ENCODE measurements at regions not wholly inside any gene's neighbourhood (a gene's known extent, or its start where the extent isn't known, plus 50 kb on each side); places are given as distances from the start of the nearest gene placed in this dataset.

- Histone ChIP-seq H2AFZ (no peak overlapping the region), H3K4me1 (no peaks in the 10 kb centered on the region), H3K4me3 (ENCODE audit: low read depth, low read length) (no peak overlapping the region), H3K36me3 (ENCODE audit: control insufficient read depth, insufficient read depth, low read length) (no peaks in the 10 kb centered on the region), H3K4me2 (ENCODE audit: low read length) (no peak overlapping the region), H3K27me3 (ENCODE audit: control insufficient read depth, insufficient read depth, low read length) (no peaks in the 10 kb centered on the region), H3K27ac (no peak overlapping the region), H3K9me3 (ENCODE audit: control insufficient read depth, low read length) (no peaks in the 10 kb centered on the region), H3K9ac (no peak overlapping the region), H3K79me2 (peaks cover 3% of the 10 kb centered on the region)
- TF ChIP-seq CTCF (IDR thresholded peaks at IDR 0.05), result no peak
These were observed 64.6 kb downstream of the RPL27A start for GRCh38 chr11:8747173-8747572.

DNA sequence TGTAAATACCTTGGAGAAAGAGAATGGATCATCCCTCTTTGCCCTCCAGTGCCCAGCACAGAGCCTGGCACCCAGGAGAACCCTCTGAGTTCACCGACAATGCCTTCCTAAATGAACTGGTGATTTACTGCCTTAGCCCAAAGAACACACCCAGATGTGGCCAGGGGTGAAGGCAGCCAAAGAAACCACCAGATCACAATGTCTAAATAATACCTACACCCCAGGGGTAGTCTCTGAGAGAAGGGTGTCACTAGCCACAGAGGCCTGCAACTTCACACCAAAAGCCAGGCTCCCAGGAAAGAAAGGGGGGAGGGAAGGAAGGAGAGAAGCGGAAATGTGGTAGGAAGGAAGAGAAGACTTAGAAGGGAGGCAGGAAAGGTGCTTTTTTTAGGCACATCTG is 65.7 kb downstream of the RPL27A start:
- Histone ChIP-seq H3K9me3 (ENCODE audit: control insufficient read depth, low read length) (no peaks in the 10 kb centered on the region), H3K36me3 (ENCODE audit: control insufficient read depth, insufficient read depth, low read length) (no peaks in the 10 kb centered on the region), H3K27ac (no peak overlapping the region), H2AFZ (no peak overlapping the region), H3K79me2 (peaks cover 3% of the 10 kb centered on the region), H3K4me3 (ENCODE audit: low read depth, low read length) (no peak overlapping the region), H3K9ac (no peak overlapping the region), H3K4me2 (ENCODE audit: low read length) (no peak overlapping the region), H3K4me1 (no peaks in the 10 kb centered on the region), H3K27me3 (ENCODE audit: control insufficient read depth, insufficient read depth, low read length) (no peaks in the 10 kb centered on the region)
- no peak for TF ChIP-seq CTCF (IDR thresholded peaks at IDR 0.05)

GRCh38 chr11:8749202-8749601 is 66.6 kb downstream of the RPL27A start:
- H3K9ac ChIP-seq, result no peak overlapping the region

GRCh38 chr11:8754241-8754640 is 71.6 kb downstream of the RPL27A start:
- Histone ChIP-seq H3K79me2 (peaks cover 3% of the 10 kb centered on the region), H3K27me3 (ENCODE audit: control insufficient read depth, insufficient read depth, low read length) (no peaks in the 10 kb centered on the region), H3K4me3 (ENCODE audit: low read depth, low read length) (no peak overlapping the region), H3K36me3 (ENCODE audit: control insufficient read depth, insufficient read depth, low read length) (no peaks in the 10 kb centered on the region), H3K4me1 (no peaks in the 10 kb centered on the region), H3K27ac (no peak overlapping the region), H3K4me2 (ENCODE audit: low read length) (no peak overlapping the region), H3K9me3 (ENCODE audit: control insufficient read depth, low read length) (no peaks in the 10 kb centered on the region), H3K9ac (no peak overlapping the region), H2AFZ (no peak overlapping the region)
- no peak for TF ChIP-seq CTCF (IDR thresholded peaks at IDR 0.05)

More at GRCh38 chr11:8749202-8749601, 66.6 kb downstream of the RPL27A start:
- Histone ChIP-seq H3K4me2 (ENCODE audit: low read length) (no peak overlapping the region), H3K27ac (no peak overlapping the region), H3K4me3 (ENCODE audit: low read depth, low read length) (no peak overlapping the region), H3K36me3 (ENCODE audit: control insufficient read depth, insufficient read depth, low read length) (no peaks in the 10 kb centered on the region), H3K4me1 (no peaks in the 10 kb centered on the region), H3K27me3 (ENCODE audit: control insufficient read depth, insufficient read depth, low read length) (no peaks in the 10 kb centered on the region), H3K79me2 (peaks cover 3% of the 10 kb centered on the region), H3K9me3 (ENCODE audit: control insufficient read depth, low read length) (no peaks in the 10 kb centered on the region), H2AFZ (no peak overlapping the region)
- TF ChIP-seq CTCF (IDR thresholded peaks at IDR 0.05), result no peak

DNA sequence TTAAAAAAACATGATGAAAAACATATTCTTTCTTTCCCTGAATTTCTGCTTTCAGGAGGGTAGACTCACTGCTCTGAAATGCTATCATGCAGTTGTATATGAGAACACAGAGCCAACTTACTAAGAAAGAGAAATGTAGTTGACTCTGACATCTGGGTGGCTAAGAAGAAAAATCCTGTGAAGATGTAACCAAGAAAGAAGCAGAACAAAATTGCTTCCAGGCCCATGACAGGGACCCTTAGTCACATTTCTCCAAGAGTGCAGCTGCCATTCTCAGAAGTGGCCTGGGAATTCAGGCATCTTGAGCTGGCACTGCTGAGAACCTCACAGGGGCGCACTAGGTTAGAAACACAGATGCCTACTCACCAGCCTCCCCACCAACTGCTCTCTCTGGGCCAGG is 73.6 kb downstream of the RPL27A start:
- Histone ChIP-seq H3K27me3 (ENCODE audit: control insufficient read depth, insufficient read depth, low read length) (no peaks in the 10 kb centered on the region), H2AFZ (no peak overlapping the region), H3K4me1 (no peaks in the 10 kb centered on the region), H3K79me2 (peaks cover 2% of the 10 kb centered on the region), H3K27ac (no peak overlapping the region), H3K4me3 (ENCODE audit: low read depth, low read length) (no peak overlapping the region), H3K4me2 (ENCODE audit: low read length) (no peak overlapping the region), H3K36me3 (ENCODE audit: control insufficient read depth, insufficient read depth, low read length) (no peaks in the 10 kb centered on the region), H3K9me3 (ENCODE audit: control insufficient read depth, low read length) (no peaks in the 10 kb centered on the region), H3K9ac (no peak overlapping the region)
- TF ChIP-seq CTCF (IDR thresholded peaks at IDR 0.05), result no peak
